Kidney epithelial cell (primary cell): ENCODE measurements at regions not wholly inside any gene's neighbourhood (a gene's known extent, or its start where the extent isn't known, plus 50 kb on each side); places are given as distances from the start of the nearest gene placed in this dataset.

Experiments
- DNase-seq: peaks from one replicate; pipeline ENCODE4 v3.0.0-alpha.2; 2010; ENCODE audit warnings: low read depth
- H3K27me3 ChIP-seq: 2 replicates; pipeline ENCODE4 v1.6.0; 2011; ENCODE audit warnings: low read length; ENCODE audit not compliant: control insufficient read depth, insufficient read depth
- H3K36me3 ChIP-seq: 2 replicates; pipeline ENCODE4 v1.5.1; 2011; ENCODE audit warnings: low read length; ENCODE audit not compliant: control insufficient read depth, insufficient read depth
- H3K4me3 ChIP-seq: 2 replicates; pipeline ENCODE4 v1.5.1; 2011; ENCODE audit warnings: low read depth, mild to moderate bottlenecking, control low read depth, low read length
- CTCF ChIP-seq: IDR thresholded peaks from 2 replicates; pipeline ENCODE4 v1.5.1; 2011; ENCODE audit warnings: mild to moderate bottlenecking, moderate library complexity, low read length, control low read depth, inconsistent platforms; ENCODE audit not compliant: insufficient read depth, poor library complexity, severe bottlenecking

- Histone ChIP-seq H3K4me3 (no peak overlapping the region), H3K36me3 (no peaks in the 10 kb centered on the region), H3K27me3 (no peaks in the 10 kb centered on the region)
- no peak for DNase-seq
- TF ChIP-seq CTCF: no peak
Measured at GRCh38 chr9:126017758-126018157, 270.6 kb downstream of the PBX3 start.

- no peaks in the 10 kb centered on the region for H3K36me3 ChIP-seq
- no peak for DNase-seq
- no peak overlapping the region for H3K4me3 ChIP-seq
- H3K27me3 ChIP-seq: peaks cover 2% of the 10 kb centered on the region
- no peak for TF ChIP-seq CTCF
Measured at GRCh38 chr9:126020836-126021235, 273.7 kb downstream of the PBX3 start.

GRCh38 chr9:126023962-126024361 lies 276.8 kb downstream of the PBX3 start:
- Histone ChIP-seq H3K4me3 (no peak overlapping the region), H3K27me3 (peaks cover 2% of the 10 kb centered on the region), H3K36me3 (no peaks in the 10 kb centered on the region)
- TF ChIP-seq CTCF: no peak
- no peak for DNase-seq

- DNase-seq: no peak
Measured at GRCh38 chr9:126024581-126025230, 277.5 kb downstream of the PBX3 start.

GRCh38 chr9:126025991-126026390 lies 278.8 kb downstream of the PBX3 start:
- Histone ChIP-seq H3K27me3 (peaks cover 2% of the 10 kb centered on the region), H3K36me3 (no peaks in the 10 kb centered on the region), H3K4me3 (no peak overlapping the region)
- no peak for DNase-seq
- no peak for TF ChIP-seq CTCF

More at GRCh38 chr9:126024581-126025230, 277.5 kb downstream of the PBX3 start:
- TF ChIP-seq CTCF: no peak
- Histone ChIP-seq H3K27me3 (peaks cover 2% of the 10 kb centered on the region), H3K36me3 (no peaks in the 10 kb centered on the region), H3K4me3 (no peak overlapping the region)

GRCh38 chr9:126027566-126027965 lies 280.4 kb downstream of the PBX3 start:
- H3K36me3 ChIP-seq: no peaks in the 10 kb centered on the region
- no peak for DNase-seq
- H3K27me3 ChIP-seq: peaks cover 2% of the 10 kb centered on the region
- H3K4me3 ChIP-seq: no peak overlapping the region
- no peak for TF ChIP-seq CTCF
